ENCODE measurements at regions not wholly inside any gene's neighbourhood (a gene's known extent, or its start where the extent isn't known, plus 50 kb on each side); places are given as distances from the start of the nearest gene placed in this dataset.

- TF ChIP-seq CTCF (IDR thresholded peaks at IDR 0.05), result no peak
- TF ChIP-seq POLR2A (IDR thresholded peaks at IDR 0.05), result no peak
- TF ChIP-seq EP300 (IDR thresholded peaks at IDR 0.05), result no peak
- no peak for TF ChIP-seq POLR2AphosphoS5 (IDR thresholded peaks at IDR 0.05)
These were observed 86.8 kb downstream of the NPS start for GRCh38 chr10:127635882-127636281.

All from upper lobe of left lung (tissue), 4 donors.